ENCODE measurements at regions not wholly inside any gene's neighbourhood (a gene's known extent, or its start where the extent isn't known, plus 50 kb on each side); places are given as distances from the start of the nearest gene placed in this dataset.

GRCh38 chr13:50457415-50458393, 385.8 kb downstream of the DLEU7 start:
- H3K4me3 Mint-ChIP-seq = no peak overlapping the region
- H3K9me3 Mint-ChIP-seq = no peaks in the 10 kb centered on the region
- no peaks in the 10 kb centered on the region for H3K36me3 Mint-ChIP-seq (ENCODE audit: low read depth)
- peaks cover 15% of the 10 kb centered on the region for H3K4me1 Mint-ChIP-seq
- H3K27me3 Mint-ChIP-seq (ENCODE audit: low read depth, poor library complexity) = no peaks in the 10 kb centered on the region
- no peak overlapping the region for H3K27ac Mint-ChIP-seq
- DNase-seq = no peak
- no peak for TF ChIP-seq CTCF (IDR thresholded peaks at IDR 0.05)

GRCh38 chr13:50459046-50459445, 384.4 kb downstream of the DLEU7 start:
- Mint-ChIP-seq H3K27me3 (ENCODE audit: low read depth, poor library complexity) (no peaks in the 10 kb centered on the region), H3K36me3 (ENCODE audit: low read depth) (no peaks in the 10 kb centered on the region), H3K4me1 (peaks cover 11% of the 10 kb centered on the region), H3K9me3 (no peaks in the 10 kb centered on the region), H3K27ac (no peak overlapping the region), H3K4me3 (no peak overlapping the region)
- no peak for DNase-seq
- TF ChIP-seq CTCF (IDR thresholded peaks at IDR 0.05) = no peak

- Mint-ChIP-seq H3K27ac (no peak overlapping the region), H3K27me3 (ENCODE audit: low read depth, poor library complexity) (no peaks in the 10 kb centered on the region), H3K4me3 (no peak overlapping the region), H3K36me3 (ENCODE audit: low read depth) (no peaks in the 10 kb centered on the region), H3K9me3 (no peaks in the 10 kb centered on the region), H3K4me1 (peaks cover 15% of the 10 kb centered on the region)
- no peak for TF ChIP-seq CTCF (IDR thresholded peaks at IDR 0.05)
- DNase-seq = no peak
Measured at GRCh38 chr13:50459658-50460057, 383.8 kb downstream of the DLEU7 start.

- Mint-ChIP-seq H3K4me3 (no peak overlapping the region), H3K36me3 (ENCODE audit: low read depth) (no peaks in the 10 kb centered on the region), H3K4me1 (peaks cover 21% of the 10 kb centered on the region), H3K9me3 (no peaks in the 10 kb centered on the region), H3K27ac (no peak overlapping the region), H3K27me3 (ENCODE audit: low read depth, poor library complexity) (no peaks in the 10 kb centered on the region)
- no peak for DNase-seq
- no peak for TF ChIP-seq CTCF (IDR thresholded peaks at IDR 0.05)
Measured at GRCh38 chr13:50460358-50460757, 383.1 kb downstream of the DLEU7 start.

GRCh38 chr13:50461189-50461588, 382.3 kb downstream of the DLEU7 start:
- peaks cover 26% of the 10 kb centered on the region for H3K4me1 Mint-ChIP-seq
- H3K36me3 Mint-ChIP-seq (ENCODE audit: low read depth) = no peaks in the 10 kb centered on the region
- H3K27me3 Mint-ChIP-seq (ENCODE audit: low read depth, poor library complexity) = no peaks in the 10 kb centered on the region
- no peak overlapping the region for H3K4me3 Mint-ChIP-seq
- TF ChIP-seq CTCF (IDR thresholded peaks at IDR 0.05) = no peak
- no peak for DNase-seq
- no peaks in the 10 kb centered on the region for H3K9me3 Mint-ChIP-seq
- no peak overlapping the region for H3K27ac Mint-ChIP-seq

GRCh38 chr13:50463719-50464118, 379.8 kb downstream of the DLEU7 start:
- Mint-ChIP-seq H3K9me3 (no peaks in the 10 kb centered on the region), H3K4me3 (no peak overlapping the region), H3K4me1 (peaks cover 45% of the 10 kb centered on the region), H3K36me3 (ENCODE audit: low read depth) (no peaks in the 10 kb centered on the region), H3K27ac (peak overlapping the region; percentile 51), H3K27me3 (ENCODE audit: low read depth, poor library complexity) (no peaks in the 10 kb centered on the region)
- no peak for DNase-seq
- no peak for TF ChIP-seq CTCF (IDR thresholded peaks at IDR 0.05)

Measured in nephron progenitor cell (in vitro differentiated cells).